ENCODE measurements at regions not wholly inside any gene's neighbourhood (a gene's known extent, or its start where the extent isn't known, plus 50 kb on each side); places are given as distances from the start of the nearest gene placed in this dataset.

- no peaks in the 10 kb centered on the region for H4K20me1 ChIP-seq (ENCODE audit: low read depth)
- no peak overlapping the region for H3K4me3 Mint-ChIP-seq
- H3K27me3 ChIP-seq = no peaks in the 10 kb centered on the region
- H2AFZ ChIP-seq (replicated peaks) = no peak overlapping the region
- H3K4me3 ChIP-seq = no peak overlapping the region
- peaks cover 2% of the 10 kb centered on the region for H3K27me3 Mint-ChIP-seq (ENCODE audit: insufficient read depth, low read depth)
- H3F3A ChIP-seq (ENCODE audit: low read depth) = no peaks in the 10 kb centered on the region
- no peaks in the 10 kb centered on the region for H3K9me3 Mint-ChIP-seq
- H3K36me3 Mint-ChIP-seq = no peaks in the 10 kb centered on the region
- H3K4me2 ChIP-seq = no peak overlapping the region
- H3K9ac ChIP-seq = no peak overlapping the region
- no peaks in the 10 kb centered on the region for H3K36me3 ChIP-seq
- no peak for TF ChIP-seq CTCF (IDR thresholded peaks at IDR 0.05)
- no peak for TF ChIP-seq EZH2phosphoT487 (IDR thresholded peaks at IDR 0.05)
- no peak for TF ChIP-seq EZH2 (IDR thresholded peaks at IDR 0.05)
- H3K79me2 ChIP-seq (ENCODE audit: low read depth) = no peaks in the 10 kb centered on the region
- no peaks in the 10 kb centered on the region for H3K4me1 Mint-ChIP-seq
- no peaks in the 10 kb centered on the region for H3K4me1 ChIP-seq
- H3K9me3 ChIP-seq (ENCODE audit: low read depth) = no peaks in the 10 kb centered on the region
- no peak for DNase-seq (ENCODE audit: low spot score)
- H3K27ac Mint-ChIP-seq = no peak overlapping the region
- H3K27ac ChIP-seq = no peak overlapping the region
Observed at GRCh38 chr7:80380957-80381356, 130.9 kb downstream of the GNAT3 start.

- Histone ChIP-seq H4K20me1 (ENCODE audit: low read depth) (no peaks in the 10 kb centered on the region), H3K4me2 (no peak overlapping the region), H3K9me3 (ENCODE audit: low read depth) (no peaks in the 10 kb centered on the region), H3F3A (ENCODE audit: low read depth) (no peaks in the 10 kb centered on the region), H3K36me3 (no peaks in the 10 kb centered on the region), H3K27ac (no peak overlapping the region), H3K4me1 (no peaks in the 10 kb centered on the region), H2AFZ (replicated peaks) (no peak overlapping the region), H3K4me3 (no peak overlapping the region), H3K27me3 (no peaks in the 10 kb centered on the region), H3K9ac (no peak overlapping the region), H3K79me2 (ENCODE audit: low read depth) (no peaks in the 10 kb centered on the region)
- Mint-ChIP-seq H3K4me3 (no peak overlapping the region), H3K4me1 (no peaks in the 10 kb centered on the region), H3K27ac (no peak overlapping the region), H3K9me3 (no peaks in the 10 kb centered on the region), H3K27me3 (ENCODE audit: insufficient read depth, low read depth) (peaks cover 2% of the 10 kb centered on the region), H3K36me3 (no peaks in the 10 kb centered on the region)
- TF ChIP-seq EZH2phosphoT487 (IDR thresholded peaks at IDR 0.05) (no peak), EZH2 (IDR thresholded peaks at IDR 0.05) (no peak), CTCF (IDR thresholded peaks at IDR 0.05) (no peak)
- no peak for DNase-seq (ENCODE audit: low spot score)
Observed at GRCh38 chr7:80379034-80379982, 132.6 kb downstream of the GNAT3 start.

DNA sequence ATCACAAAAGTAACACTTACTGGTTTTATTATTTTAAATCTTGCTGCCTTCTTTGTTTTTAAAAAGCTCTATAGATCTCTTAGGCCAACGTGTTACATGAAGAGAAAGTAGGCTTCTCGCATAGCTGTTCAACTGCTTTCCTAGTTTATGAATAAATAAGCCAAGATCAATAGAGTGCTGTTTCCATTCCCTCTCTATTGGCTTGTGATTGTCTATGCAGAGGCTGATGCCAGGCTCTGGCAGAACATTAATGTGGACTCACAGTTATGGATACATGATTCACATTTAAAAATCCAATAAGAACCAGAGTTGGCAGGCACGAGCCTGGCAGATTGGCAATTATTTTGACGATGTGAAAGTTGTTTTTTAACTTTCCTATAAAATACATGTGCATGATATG lies 137.5 kb downstream of the GNAT3 start:
- Histone ChIP-seq H4K20me1 (ENCODE audit: low read depth) (no peaks in the 10 kb centered on the region), H3K27me3 (no peaks in the 10 kb centered on the region), H3F3A (ENCODE audit: low read depth) (no peaks in the 10 kb centered on the region), H3K9ac (no peak overlapping the region), H3K4me2 (no peak overlapping the region), H2AFZ (replicated peaks) (no peak overlapping the region), H3K4me1 (no peaks in the 10 kb centered on the region), H3K4me3 (no peak overlapping the region), H3K27ac (no peak overlapping the region), H3K36me3 (no peaks in the 10 kb centered on the region), H3K9me3 (ENCODE audit: low read depth) (no peaks in the 10 kb centered on the region), H3K79me2 (ENCODE audit: low read depth) (no peaks in the 10 kb centered on the region)
- no peaks in the 10 kb centered on the region for H3K4me1 Mint-ChIP-seq
- no peak for TF ChIP-seq EZH2phosphoT487 (IDR thresholded peaks at IDR 0.05)
- TF ChIP-seq EZH2 (IDR thresholded peaks at IDR 0.05) = no peak
- no peak for TF ChIP-seq CTCF (IDR thresholded peaks at IDR 0.05)
- no peaks in the 10 kb centered on the region for H3K9me3 Mint-ChIP-seq
- H3K36me3 Mint-ChIP-seq = no peaks in the 10 kb centered on the region
- H3K27ac Mint-ChIP-seq = no peak overlapping the region
- DNase-seq (ENCODE audit: low spot score) = no peak
- H3K27me3 Mint-ChIP-seq (ENCODE audit: insufficient read depth, low read depth) = peaks cover 2% of the 10 kb centered on the region
- H3K4me3 Mint-ChIP-seq = no peak overlapping the region

All from neural progenitor cell (in vitro differentiated cells).